SU-DHL-6 (cell line): ENCODE measurements at regions not wholly inside any gene's neighbourhood (a gene's known extent, or its start where the extent isn't known, plus 50 kb on each side); places are given as distances from the start of the nearest gene placed in this dataset.

Experiments
- H2AFZ ChIP-seq: fragments of 200-600 bp; sonication (generic); 2 replicates; pipeline ENCODE4 v1.6.1; 2014; ENCODE audit warnings: low read depth, mild to moderate bottlenecking, moderate library complexity, mixed read lengths, antibody characterized with exemption, low read length; ENCODE audit not compliant: severe bottlenecking
- H3F3A ChIP-seq: fragments of 200-600 bp; shearing (Covaris generic); 2 replicates; pipeline ENCODE4 v1.6.0; 2016; ENCODE audit warnings: antibody characterized with exemption, mild to moderate bottlenecking; ENCODE audit not compliant: insufficient read depth
- H3K27ac ChIP-seq: fragments of 200-600 bp; sonication (generic); 2 replicates; pipeline ENCODE4 v1.5.1; 2016; ENCODE audit warnings: low read depth, mild to moderate bottlenecking, low read length, moderate library complexity, mixed read lengths
- H3K27me3 ChIP-seq: fragments of 200-600 bp; sonication (generic), shearing (Covaris generic); 2 replicates; pipeline ENCODE4 v1.6.0; 2014; ENCODE audit warnings: mild to moderate bottlenecking, low read length
- H3K36me3 ChIP-seq: fragments of 200-600 bp; sonication (generic); 2 replicates; pipeline ENCODE4 v1.6.1; 2014; ENCODE audit warnings: mild to moderate bottlenecking, low read length, mixed read lengths
- H3K4me2 ChIP-seq: fragments of 300-600, 200-600 bp; shearing (Covaris generic), sonication (generic); 2 replicates; pipeline ENCODE4 v1.6.0; 2014; ENCODE audit warnings: low read length, low read depth, mild to moderate bottlenecking; ENCODE audit not compliant: poor library complexity, severe bottlenecking
- H3K4me3 ChIP-seq: fragments of 200-600 bp; sonication (generic); 2 replicates; pipeline ENCODE4 v1.5.1; 2014; ENCODE audit warnings: antibody characterized with exemption, low read length, mild to moderate bottlenecking, mixed read lengths; ENCODE audit not compliant: insufficient read depth, poor library complexity, severe bottlenecking
- H3K79me2 ChIP-seq: fragments of 200-600 bp; sonication (generic); 2 replicates; pipeline ENCODE4 v1.6.1; 2014; ENCODE audit warnings: mild to moderate bottlenecking, low read length, moderate library complexity; ENCODE audit not compliant: insufficient read depth
- H3K9ac ChIP-seq: fragments of 200-600 bp; sonication (generic); 2 replicates; pipeline ENCODE4 v1.7.0; 2014; ENCODE audit warnings: mild to moderate bottlenecking, low read length
- H3K9me2 ChIP-seq: fragments of 200-600 bp; sonication (generic); replicated peaks from 2 replicates; pipeline ENCODE4 v1.6.1; 2014; ENCODE audit warnings: low read length; ENCODE audit not compliant: insufficient read depth
- H3K9me3 ChIP-seq: fragments of 200-600 bp; sonication (generic); 2 replicates; pipeline ENCODE4 v1.6.1; 2014; ENCODE audit warnings: low read length, mixed read lengths; ENCODE audit not compliant: insufficient read depth
- H4K20me1 ChIP-seq: fragments of 200-600 bp; sonication (generic); 2 replicates; pipeline ENCODE4 v1.6.1; 2014; ENCODE audit warnings: low read depth, mild to moderate bottlenecking, antibody characterized with exemption, low read length, moderate library complexity, mixed read lengths
- EZH2phosphoT487 ChIP-seq: fragments of 200-600 bp; sonication (generic), shearing (Covaris generic); conservative IDR thresholded peaks from 2 replicates; pipeline ENCODE4 v1.6.1; 2018; ENCODE audit warnings: mild to moderate bottlenecking, antibody characterized with exemption, low read length, moderate library complexity, mixed read lengths
- TF ChIP-seq, protein P1 (sequence below): fragments of 200-600 bp; sonication (generic); IDR thresholded peaks from one replicate; pipeline ENCODE4 v1.5.1; 2017; ENCODE audit warnings: antibody characterized with exemption, mild to moderate bottlenecking, low read length, moderate library complexity; ENCODE audit not compliant: insufficient read depth, poor library complexity, severe bottlenecking

GRCh38 chr4:11774346-11774745 lies 345.7 kb upstream of the HS3ST1 start:
- TF ChIP-seq EZH2phosphoT487 = no peak
- TF ChIP-seq, protein P1, sequence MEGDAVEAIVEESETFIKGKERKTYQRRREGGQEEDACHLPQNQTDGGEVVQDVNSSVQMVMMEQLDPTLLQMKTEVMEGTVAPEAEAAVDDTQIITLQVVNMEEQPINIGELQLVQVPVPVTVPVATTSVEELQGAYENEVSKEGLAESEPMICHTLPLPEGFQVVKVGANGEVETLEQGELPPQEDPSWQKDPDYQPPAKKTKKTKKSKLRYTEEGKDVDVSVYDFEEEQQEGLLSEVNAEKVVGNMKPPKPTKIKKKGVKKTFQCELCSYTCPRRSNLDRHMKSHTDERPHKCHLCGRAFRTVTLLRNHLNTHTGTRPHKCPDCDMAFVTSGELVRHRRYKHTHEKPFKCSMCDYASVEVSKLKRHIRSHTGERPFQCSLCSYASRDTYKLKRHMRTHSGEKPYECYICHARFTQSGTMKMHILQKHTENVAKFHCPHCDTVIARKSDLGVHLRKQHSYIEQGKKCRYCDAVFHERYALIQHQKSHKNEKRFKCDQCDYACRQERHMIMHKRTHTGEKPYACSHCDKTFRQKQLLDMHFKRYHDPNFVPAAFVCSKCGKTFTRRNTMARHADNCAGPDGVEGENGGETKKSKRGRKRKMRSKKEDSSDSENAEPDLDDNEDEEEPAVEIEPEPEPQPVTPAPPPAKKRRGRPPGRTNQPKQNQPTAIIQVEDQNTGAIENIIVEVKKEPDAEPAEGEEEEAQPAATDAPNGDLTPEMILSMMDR = no peak
- H3K27ac ChIP-seq = no peak overlapping the region
- H3K27me3 ChIP-seq = no peaks in the 10 kb centered on the region
- no peak overlapping the region for H3K4me2 ChIP-seq
- H2AFZ ChIP-seq = no peak overlapping the region
- no peak overlapping the region for H3K4me3 ChIP-seq
- no peak overlapping the region for H3K9ac ChIP-seq
- no peaks in the 10 kb centered on the region for H3K36me3 ChIP-seq
- no peaks in the 10 kb centered on the region for H3K9me2 ChIP-seq
- no peaks in the 10 kb centered on the region for H3K9me3 ChIP-seq
- H3F3A ChIP-seq = no peaks in the 10 kb centered on the region
- no peaks in the 10 kb centered on the region for H3K79me2 ChIP-seq
- no peaks in the 10 kb centered on the region for H4K20me1 ChIP-seq

GRCh38 chr4:11773798-11774197 lies 345.1 kb upstream of the HS3ST1 start:
- H4K20me1 ChIP-seq = no peaks in the 10 kb centered on the region

GRCh38 chr4:11769434-11769833 lies 340.7 kb upstream of the HS3ST1 start:
- no peak for TF ChIP-seq EZH2phosphoT487
- TF ChIP-seq, protein P1 = no peak
- no peaks in the 10 kb centered on the region for H4K20me1 ChIP-seq
- no peak overlapping the region for H3K4me3 ChIP-seq
- no peaks in the 10 kb centered on the region for H3K9me3 ChIP-seq
- H2AFZ ChIP-seq = no peak overlapping the region
- no peak overlapping the region for H3K9ac ChIP-seq
- H3K27ac ChIP-seq = no peak overlapping the region
- no peaks in the 10 kb centered on the region for H3K27me3 ChIP-seq
- H3K36me3 ChIP-seq = no peaks in the 10 kb centered on the region
- no peak overlapping the region for H3K4me2 ChIP-seq
- H3K9me2 ChIP-seq = no peaks in the 10 kb centered on the region
- no peaks in the 10 kb centered on the region for H3K79me2 ChIP-seq
- no peaks in the 10 kb centered on the region for H3F3A ChIP-seq

More at GRCh38 chr4:11773798-11774197, 345.1 kb upstream of the HS3ST1 start:
- Histone ChIP-seq H3K9me3 (no peaks in the 10 kb centered on the region), H3K4me2 (no peak overlapping the region), H2AFZ (no peak overlapping the region), H3K27ac (no peak overlapping the region), H3K79me2 (no peaks in the 10 kb centered on the region), H3K27me3 (no peaks in the 10 kb centered on the region), H3F3A (no peaks in the 10 kb centered on the region), H3K9me2 (no peaks in the 10 kb centered on the region), H3K36me3 (no peaks in the 10 kb centered on the region), H3K4me3 (no peak overlapping the region), H3K9ac (no peak overlapping the region)
- TF ChIP-seq, protein P1 = no peak
- no peak for TF ChIP-seq EZH2phosphoT487
